Stimulated activated CD8-positive, alpha-beta memory T cell treated with anti-CD3 and anti-CD28 coated beads, Interleukin-4, amount 100 ng/mL, for 4 hours (primary cell): ENCODE measurements at regions not wholly inside any gene's neighbourhood (a gene's known extent, or its start where the extent isn't known, plus 50 kb on each side); places are given as distances from the start of the nearest gene placed in this dataset.
"Not testable (repeated sequence)": the region's sequence is repeated elsewhere in the genome, so short reads cannot be mapped to it uniquely, and the experiment has no call there.

Source experiments
- DNase-seq, 2 donors: peaks; one replicate each; pipeline ENCODE4 v3.0.0-alpha.2; 2020; ENCODE audit warnings: low read depth in 2 of 2, low spot score in 1 of 2

DNA sequence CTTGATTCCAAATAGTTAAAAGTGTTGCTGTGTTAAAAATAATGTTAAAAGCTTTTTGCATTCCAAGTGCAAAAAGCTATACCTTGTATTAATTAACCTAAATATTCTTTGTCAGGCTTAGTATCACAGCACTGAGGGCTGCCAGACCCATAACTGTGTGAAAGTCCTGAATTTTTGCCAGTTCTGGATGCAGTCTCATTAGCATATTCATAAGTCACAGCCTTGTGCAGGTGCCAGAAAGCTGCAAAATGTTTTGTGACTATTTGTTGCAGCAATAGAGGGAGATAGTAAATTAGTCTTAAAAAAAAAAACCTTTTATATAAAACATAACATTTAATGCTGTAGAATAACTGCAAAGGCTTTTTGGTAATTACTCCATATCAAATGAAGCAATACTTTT lies 56.6 kb downstream of the SLITRK1 start:
- no peak for DNase-seq

DNA sequence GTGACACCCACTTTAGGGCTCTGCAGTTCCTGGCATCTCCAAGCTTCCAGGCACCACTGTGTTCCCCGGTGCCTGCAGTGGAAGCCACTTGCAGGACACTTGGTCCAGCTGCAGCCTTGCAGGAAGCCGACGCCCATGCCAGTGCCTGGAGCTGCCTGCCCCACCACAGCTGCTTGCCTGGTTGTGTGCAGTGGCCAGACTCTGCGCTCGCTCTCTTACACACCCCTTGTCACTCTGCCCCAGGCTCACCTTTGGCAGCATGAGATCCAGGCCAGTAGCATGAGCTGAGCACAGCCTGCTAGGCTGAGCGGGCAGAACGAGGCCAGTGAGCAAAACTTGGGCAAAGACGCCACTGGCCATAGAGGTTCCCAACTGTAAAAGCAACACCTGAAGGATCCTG lies 57.7 kb downstream of the SLITRK1 start:
- DNase-seq = no peak

DNA sequence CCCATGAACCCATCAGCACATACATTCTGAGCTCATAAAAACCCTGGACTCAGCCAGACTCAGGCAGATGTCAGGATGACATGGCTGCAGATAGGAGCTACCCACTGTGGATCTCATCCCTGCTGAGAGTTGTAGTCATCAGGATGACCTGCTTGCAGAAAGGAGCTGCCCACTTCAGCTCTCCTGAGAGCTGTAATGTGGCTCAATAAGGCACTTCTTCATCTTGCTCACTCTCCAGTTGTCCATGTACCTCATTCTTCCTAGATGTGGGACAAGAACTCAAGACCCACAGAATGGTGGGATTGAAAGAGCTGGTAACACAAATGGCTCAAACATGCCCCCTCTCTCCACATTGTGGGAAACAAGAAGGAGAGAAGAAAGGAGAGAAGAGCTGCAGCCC lies 58.2 kb downstream of the SLITRK1 start:
- no peak for DNase-seq

DNA sequence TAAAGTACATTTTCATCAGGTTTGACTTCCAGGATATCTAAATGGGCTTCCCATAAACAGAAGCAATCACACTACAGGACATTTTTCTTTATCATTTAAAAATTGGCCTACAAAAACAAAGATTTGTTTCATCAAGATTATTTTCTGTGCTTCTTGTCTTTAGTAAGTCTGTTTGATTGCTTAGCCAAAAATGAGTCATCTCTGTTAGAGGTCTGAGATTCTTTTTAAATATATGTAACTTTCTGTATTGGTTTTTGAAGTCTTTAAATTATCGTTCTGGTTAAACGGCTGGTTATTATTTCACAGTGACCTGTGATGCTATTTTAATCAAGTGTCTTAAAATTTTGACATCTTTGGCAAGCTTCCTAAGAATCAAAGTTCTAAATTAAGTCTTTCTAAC lies 62.7 kb downstream of the SLITRK1 start:
- DNase-seq = no peak

DNA sequence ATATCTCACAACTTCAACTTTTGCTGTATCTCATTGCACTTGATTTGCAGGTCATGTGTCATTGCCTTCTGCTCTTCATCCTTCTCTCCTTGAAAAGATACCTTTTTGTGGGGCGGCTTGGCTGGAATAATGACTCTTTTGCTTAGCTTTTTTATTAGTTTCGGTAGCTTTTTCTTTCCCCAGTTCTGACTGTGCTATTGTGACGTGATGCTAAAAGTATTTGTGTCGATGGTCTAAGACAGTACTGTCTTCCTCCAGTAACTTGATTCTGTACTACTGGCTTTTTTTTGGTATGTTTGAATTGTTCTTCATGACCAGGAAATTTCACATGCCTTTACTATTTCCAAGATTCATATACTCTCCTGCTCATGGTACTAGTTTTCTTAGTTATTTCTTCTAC lies 63.1 kb downstream of the SLITRK1 start:
- no peak for DNase-seq

DNA sequence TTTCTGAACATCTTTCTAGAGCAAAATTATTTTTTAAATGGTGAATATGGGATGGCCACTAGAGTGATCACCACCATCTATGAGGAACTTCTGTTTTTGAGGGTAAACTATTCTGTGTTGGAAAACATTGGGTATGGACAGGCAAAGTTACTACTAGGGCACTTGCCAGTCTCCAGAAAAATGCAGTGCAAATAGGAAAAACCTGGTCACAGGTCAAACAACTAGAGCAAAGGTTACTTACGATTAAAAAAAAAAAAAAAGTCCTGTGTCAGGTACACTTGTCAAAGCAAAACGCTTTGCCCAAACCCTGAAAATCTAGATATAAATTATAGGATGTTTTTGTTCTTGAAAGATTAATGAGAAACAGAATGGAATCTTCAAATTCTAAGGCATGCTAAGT lies 66.2 kb downstream of the SLITRK1 start:
- DNase-seq = no peak

DNA sequence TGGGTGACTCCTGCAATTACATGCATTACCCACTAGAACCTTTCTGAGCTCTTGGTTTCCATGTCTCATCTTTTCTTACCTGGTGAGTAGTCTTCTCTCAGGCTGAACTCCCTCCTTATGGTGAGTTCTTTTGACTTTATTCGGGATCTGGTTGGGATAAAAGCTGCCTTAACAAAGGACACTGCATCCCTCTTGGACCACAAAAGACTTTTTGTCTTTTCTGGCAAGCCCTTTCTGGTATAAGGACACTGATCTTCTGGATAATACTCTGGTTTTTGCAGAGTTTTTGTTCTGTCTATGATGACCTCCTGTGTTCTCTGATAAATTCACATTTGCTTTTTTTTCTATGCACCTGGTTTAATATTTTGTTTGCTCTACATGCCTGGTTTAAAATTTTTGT lies 66.7 kb downstream of the SLITRK1 start:
- DNase-seq = no peak

DNA sequence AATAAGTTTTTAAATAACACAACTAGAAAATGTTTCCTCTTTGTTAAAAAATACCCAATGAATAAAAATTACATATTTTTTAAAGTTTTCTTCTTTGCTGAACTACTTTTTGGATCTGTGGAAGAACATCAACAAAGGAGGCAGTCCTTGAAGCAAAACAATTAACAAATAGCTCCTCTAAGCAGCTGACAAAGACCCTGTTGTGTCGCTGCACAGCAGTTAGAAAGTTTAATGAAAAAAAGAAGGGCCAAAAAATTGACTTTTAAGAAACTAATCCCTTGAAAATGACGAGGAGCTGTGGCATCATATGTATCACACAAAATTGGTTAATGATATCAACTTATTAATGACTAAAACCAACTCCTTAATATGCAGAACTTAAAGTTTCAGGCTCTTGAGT lies 72.1 kb downstream of the SLITRK1 start:
- no peak for DNase-seq

DNA sequence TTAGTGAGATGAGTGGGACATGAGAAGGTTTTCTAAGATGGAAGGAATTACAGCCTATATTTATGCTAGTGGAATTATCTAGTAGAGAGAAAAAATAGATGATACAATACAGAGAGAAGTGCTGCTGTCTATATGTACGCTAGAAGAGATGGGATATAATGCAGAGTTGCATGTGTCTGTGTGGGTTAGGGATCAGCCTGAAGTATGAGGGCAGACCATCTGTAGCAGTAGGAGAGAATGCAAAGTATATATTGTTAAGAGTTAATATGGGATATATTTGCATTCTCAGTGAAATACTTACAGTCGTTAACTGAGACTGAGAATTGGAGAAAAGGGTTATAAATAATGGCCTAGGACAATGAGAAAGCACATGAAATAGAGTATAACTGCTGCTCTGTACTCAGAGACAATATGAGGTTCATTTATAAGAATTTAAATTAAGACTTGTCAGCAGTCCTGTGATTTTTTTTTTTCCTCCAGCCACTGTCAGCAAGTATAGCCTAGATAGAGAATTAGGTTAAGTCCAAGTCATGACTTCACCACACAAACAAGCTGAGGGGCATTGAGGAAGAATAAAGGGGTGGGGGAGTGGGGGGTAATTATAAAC lies 77.8 kb downstream of the SLITRK1 start:
- no peak for DNase-seq

DNA sequence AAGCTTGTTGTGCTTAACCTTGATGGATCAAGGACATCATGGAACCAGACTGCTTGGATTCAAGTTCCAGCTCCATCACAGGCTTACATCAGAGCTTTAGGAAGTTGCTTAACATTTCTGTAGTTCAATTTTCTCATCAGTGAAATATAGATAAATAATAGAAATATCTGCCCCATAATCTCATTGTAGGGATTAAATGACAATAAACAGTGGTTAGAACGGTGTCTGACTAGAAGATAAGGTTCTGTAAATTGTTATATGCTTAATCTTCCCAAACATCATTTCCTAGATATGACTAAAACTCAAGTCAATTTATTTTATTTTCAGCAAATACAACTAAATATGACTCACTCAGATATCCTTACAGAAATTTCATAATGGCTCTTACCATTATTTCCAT lies 83.5 kb downstream of the SLITRK1 start:
- no peak for DNase-seq

DNA sequence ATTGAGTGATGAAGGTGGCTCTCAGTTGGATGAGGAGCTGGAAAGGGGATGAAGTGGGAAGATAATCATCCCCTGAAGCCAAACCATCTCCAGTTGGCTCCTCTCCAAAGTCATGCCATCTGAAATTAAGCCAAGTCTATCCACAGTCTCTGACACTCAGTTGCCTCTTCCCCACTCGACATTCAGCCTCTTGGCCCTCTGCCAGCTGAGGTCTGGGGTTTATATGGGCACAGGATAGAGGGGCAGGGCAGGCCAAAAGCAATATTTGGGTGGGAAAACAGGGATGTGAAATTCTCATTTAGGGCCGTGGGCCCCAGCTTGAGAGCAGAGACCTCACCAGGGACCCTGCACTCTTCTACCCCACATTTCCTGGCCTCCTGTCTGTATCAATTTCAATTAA lies 85.9 kb downstream of the SLITRK1 start:
- DNase-seq = no peak

DNA sequence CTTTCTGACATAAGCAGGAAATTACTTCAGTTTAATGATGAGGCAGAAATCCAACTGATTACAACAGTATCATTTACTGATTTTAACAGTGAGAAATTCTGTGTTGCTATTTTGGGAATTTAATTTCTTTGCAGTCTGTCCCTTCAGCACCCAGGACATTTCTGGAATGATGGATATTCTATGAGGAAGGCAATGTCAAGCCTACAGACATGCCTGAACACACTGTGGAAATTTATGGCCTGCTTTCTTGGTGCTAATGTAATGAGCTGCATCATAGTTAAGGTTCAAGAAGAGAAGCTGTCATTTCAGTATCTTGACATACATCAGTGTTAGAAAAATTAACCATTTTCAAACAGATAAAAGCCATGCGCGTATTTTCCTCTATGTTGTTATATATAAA lies 87.7 kb downstream of the SLITRK1 start:
- DNase-seq = no peak

DNA sequence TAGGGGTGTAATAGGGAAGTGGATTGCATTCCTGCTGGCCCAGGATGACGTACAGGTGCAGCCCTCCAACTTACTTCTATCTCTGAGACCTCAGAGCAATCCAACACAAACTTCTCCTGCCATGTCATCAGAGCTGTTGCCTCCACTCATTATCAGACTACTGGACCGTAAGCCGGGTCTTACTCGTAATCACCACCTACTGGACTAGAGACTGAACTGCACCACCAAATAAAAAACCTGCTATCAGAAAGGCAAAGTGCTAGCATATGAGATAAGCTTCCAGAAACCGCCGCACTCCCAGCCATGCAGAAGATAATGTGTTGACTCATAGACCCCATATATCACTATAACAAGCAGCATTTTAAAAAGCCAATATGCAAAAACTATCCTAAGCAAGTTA lies 102.0 kb downstream of the SLITRK1 start:
- no peak for DNase-seq

DNA sequence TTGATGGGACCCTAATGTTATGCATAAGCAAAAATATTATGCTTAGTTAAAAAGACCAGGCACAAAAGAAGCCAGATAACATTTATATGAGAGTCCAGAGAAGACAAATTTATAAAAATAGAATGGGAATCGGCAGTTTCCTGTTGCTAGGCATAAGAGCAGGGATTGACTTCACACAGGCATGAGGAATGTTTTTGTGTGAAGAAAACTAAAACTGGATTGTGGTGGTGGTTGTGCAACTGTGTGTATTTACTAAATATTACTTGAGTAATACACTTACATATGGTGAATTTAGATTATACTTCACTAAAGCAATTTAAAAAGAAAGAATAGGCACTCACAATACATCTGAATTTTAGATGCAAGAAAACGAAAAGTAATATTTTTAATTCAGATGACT lies 108.3 kb downstream of the SLITRK1 start:
- DNase-seq = no peak

DNA sequence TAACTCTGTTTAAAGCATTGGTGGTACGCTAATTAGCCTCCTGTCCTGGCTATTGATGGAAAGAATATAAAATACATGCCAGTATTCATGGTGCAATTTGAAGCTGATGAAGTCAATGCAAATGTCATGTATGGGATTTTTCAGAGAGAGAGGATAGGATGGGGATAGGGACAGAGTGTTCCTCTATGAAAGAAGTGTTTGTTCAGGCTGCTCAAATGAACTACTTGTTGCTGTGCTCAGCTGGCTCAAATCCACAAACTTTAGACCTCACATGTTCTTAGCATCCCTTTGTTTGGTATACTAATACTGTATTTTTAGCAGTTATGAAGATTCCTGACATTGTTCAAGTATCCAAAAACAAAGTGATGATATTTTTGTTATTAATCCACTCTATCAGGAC lies 116.5 kb downstream of the SLITRK1 start:
- DNase-seq = no peak

DNA sequence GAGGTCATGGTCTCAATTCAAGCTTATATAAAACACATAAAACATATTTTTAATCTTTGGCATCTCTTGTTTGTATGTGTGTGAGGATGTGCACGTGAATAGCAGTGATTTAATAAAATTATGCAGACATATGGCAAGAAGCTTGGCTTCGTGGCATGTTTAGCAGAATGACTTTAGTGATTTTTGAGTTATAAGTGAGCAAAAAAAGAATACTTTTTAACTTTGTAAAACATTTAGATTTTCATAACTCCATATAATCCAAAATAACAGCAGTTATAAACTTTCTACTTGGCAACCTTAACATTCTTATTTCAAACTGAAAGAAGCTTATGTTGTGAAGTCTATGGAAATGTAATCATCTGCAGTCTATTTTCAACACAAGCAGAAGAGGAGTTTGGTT lies 120.6 kb downstream of the SLITRK1 start:
- DNase-seq = no peak

DNA sequence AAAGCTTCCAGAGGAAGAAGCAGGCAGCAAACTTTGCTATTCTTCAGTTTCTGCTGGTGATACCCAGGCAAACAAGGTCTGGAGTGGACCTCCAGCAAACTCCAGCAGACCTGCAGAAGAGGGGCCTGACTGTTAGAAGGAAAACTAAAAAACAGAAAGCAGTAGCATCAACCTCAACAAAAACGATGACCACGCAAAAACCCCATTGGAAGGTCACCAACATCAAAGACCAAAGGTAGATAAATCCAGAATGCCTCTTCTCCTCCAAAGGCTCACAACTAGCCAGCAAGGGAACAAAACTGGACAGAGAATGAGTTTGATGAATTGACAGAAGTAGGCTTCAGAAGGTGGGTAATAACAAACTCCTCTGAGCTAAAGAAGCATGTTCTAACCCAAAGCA lies 127.1 kb downstream of the SLITRK1 start:
- not testable (repeated sequence) for DNase-seq

DNA sequence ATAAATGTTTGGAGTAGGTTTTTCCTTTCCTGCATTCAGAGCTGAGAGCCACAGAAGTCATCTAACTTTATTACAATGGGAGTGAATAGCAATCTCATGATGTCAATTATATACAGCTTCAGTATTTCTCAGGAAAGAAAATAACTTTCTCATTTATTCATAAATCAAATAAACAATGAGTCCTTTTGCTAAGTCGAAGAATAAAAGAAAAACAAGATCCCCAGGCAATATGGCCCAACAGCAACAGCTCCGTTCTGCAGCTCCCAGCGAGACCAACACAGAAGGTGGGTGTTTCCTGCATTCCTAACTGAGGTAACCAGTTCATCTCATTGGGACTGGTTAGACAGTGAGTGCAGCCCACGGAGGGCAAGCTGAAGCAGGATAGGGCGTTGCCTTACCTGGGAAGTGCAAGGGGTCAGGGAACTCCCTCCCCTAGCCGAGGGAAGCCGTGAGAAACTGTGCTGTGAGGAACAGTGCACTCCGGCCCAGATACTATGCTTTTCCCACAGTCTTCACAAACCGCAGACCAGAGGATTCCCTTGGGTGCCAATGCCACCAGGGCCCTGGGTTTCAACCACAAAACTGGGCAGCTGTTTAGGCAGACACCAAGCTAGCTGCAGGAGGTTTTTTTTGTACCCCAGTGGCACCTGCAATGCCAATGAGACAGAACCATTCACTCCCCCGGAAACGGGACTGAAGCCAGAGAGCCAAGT lies 128.2 kb downstream of the SLITRK1 start:
- no peak for DNase-seq

DNA sequence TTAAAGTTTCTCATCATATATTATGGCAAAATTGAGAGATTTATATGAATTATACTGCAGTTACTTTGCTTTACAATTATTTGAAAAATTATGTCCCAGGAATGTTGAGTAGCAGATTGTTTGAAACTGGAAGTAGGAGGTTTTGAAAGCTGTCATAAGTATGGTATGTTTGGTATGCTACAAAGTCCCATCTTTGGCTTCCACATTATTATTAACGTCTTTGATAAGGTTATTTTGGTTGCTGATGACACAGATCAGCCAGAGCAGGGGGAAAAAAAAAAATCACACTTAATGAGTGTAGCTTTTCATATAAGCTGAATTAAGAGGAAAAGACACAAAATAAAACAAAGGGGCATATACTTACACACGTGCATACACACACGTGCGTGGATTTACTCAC lies 130.1 kb downstream of the SLITRK1 start:
- no peak for DNase-seq

DNA sequence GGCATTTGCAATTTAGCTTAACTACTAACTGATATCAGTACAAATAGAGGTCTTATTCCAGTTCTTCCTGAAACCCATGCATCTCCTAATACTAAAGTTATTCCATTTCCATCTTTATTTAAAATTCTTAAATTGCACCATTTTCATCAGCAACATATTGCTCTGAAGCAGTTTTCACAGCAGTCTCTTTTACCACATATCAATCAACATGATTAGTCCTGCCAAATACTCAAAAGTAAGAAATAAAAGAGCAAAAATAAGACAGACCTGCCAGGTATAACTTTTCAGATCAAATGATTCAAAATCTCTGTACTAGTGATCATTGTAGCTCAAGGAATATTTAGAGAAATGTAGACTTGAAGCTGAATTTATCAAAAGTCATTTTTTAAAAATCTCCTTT lies 141.7 kb downstream of the SLITRK1 start:
- no peak for DNase-seq

DNA sequence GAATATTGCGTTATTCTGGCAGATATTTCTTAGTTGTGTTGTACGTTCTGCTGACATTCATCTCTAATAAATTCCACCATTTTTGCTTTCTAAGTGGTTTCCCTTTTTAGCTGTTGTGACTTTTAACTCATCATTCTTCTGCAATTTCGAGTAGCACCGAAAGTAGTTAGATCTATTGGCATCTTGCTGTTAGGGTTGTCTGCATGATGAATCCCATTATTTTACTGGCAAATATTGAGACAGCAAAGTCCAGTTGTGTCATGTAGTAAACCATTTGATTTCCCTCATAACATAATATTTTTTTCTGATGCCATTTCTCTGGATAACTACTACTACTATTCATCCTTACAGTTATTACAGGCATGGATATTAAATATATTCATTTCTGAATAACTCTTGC lies 143.9 kb downstream of the SLITRK1 start:
- no peak for DNase-seq

DNA sequence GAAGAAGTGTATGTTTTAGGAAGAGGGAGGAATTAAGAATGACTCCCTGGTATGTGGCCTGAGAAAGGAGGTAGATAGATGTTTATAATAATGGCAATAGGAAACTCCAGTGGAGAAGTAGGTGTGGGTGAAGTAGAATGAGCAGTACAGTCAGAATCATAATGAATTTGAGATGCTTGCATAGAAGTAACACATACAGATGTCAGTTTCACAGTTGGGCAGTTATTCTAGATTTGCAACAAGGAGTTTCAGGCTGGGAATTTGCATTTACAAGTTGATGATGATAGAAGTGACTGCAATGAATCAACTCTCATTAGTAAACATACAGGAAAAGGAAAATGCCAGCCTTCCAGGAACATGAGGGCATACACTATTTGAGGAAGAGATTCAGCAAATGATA lies 149.0 kb downstream of the SLITRK1 start:
- DNase-seq = no peak

DNA sequence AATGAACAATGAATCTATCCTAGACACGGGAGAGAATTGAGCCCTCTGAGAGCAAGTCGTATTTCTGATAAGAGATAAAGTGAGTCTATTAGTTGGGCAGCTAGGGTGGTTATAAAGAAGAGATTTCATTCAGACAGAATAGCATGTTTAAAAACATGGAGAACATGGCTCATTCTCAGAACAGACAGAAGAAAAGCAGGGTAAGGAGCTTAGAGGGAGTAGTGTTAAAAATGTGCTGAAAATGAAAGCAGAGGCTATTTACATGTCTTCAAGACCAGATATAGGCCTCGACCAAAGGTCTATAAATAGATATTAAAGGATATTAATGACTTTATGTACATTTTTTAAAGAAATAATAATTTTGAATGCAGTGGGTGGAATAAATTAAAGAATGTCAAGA lies 149.5 kb downstream of the SLITRK1 start:
- DNase-seq = no peak
